ENCODE measurements at regions not wholly inside any gene's neighbourhood (a gene's known extent, or its start where the extent isn't known, plus 50 kb on each side); places are given as distances from the start of the nearest gene placed in this dataset.

GRCh38 chr1:208923946-208924720 is 659.4 kb upstream of the CAMK1G start:
- no peak for DNase-seq

GRCh38 chr1:208924928-208925327 is 658.6 kb upstream of the CAMK1G start:
- no peak for DNase-seq

GRCh38 chr1:208928349-208929010 is 655.0 kb upstream of the CAMK1G start:
- no peak for DNase-seq

DNA sequence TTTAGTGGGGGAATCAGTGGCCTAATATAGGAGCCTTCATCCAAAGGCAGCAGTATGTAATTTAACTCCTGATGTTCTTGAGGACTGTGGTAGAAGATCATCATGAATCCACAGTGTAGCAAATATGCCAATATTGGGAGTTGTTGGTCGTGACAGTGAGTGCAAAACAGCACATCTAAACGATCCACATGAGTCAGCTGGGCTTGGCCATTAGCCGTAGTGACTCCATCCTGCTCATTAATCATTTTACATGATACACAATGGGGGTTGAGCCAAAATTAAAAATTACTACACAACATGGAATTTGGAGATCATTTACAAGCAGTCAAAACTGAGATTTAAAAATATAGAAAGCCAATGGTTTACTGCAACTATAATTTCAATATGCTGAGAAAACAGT is 653.9 kb upstream of the CAMK1G start:
- DNase-seq = no peak

- no peak for DNase-seq
These were observed 651.6 kb upstream of the CAMK1G start for GRCh38 chr1:208931936-208932335.

- DNase-seq = no peak
These were observed 649.5 kb upstream of the CAMK1G start for GRCh38 chr1:208933984-208934525.

- DNase-seq = no peak
These were observed 648.6 kb upstream of the CAMK1G start for GRCh38 chr1:208934933-208935332.

DNA sequence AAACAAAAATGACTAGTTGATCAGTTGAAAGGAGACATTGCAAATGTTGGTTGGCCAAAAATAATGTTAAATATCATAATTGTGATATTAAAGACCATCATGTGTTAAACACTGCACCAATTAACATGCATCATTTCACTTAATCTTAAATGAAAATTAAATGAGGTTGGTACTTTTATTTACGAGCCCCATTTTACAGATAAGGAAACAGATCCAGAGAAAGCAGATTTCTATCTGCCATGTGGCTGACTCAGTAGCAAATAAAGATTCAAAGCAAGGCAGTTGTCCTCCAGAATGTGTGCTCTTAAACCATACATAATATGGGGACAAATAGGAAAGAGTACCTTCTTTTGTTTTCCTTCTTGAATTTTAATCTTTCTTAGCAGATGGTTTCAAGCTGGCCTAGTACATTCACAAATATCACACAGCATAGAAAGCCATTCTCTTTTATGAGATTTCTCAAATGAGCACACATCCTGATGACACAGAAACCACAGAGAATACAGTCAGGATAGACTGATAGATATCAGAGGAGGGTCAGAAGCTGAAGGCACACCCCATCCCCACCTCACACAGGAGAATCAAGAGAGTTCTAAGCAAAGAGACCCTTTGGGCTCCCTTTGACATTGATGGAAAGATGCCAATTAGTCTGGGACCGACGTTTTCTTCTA is 647.9 kb upstream of the CAMK1G start:
- DNase-seq = no peak

GRCh38 chr1:208939537-208940085 is 643.9 kb upstream of the CAMK1G start:
- no peak for DNase-seq

- DNase-seq = no peak
These were observed 641.0 kb upstream of the CAMK1G start for GRCh38 chr1:208942394-208943130.

GRCh38 chr1:208943291-208943690 is 640.2 kb upstream of the CAMK1G start:
- DNase-seq = no peak

- DNase-seq = no peak
These were observed 638.5 kb upstream of the CAMK1G start for GRCh38 chr1:208944981-208945451.

GRCh38 chr1:208950206-208950605 is 633.3 kb upstream of the CAMK1G start:
- no peak for DNase-seq

GRCh38 chr1:208951026-208951525 is 632.4 kb upstream of the CAMK1G start:
- DNase-seq = no peak

- DNase-seq = no peak
These were observed 631.6 kb upstream of the CAMK1G start for GRCh38 chr1:208951908-208952307.

DNA sequence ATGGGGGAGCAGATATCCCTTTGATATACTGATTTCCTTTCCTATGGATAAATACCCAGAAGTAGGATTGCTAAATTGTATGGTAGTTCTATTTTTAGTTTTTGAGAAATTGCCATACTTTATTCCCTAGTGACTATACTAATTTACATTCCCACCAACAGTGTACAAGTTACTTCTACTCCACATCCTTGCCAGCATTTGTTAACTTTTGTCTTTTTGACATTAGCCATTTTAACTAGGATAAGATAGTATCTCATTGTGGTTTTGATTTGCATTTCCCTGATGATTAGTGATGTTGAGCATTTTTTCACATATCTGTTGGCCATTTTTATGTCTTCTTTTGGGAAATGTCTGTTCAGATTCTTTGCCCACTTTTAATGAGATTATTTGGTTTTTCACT is 620.6 kb upstream of the CAMK1G start:
- DNase-seq = no peak

DNA sequence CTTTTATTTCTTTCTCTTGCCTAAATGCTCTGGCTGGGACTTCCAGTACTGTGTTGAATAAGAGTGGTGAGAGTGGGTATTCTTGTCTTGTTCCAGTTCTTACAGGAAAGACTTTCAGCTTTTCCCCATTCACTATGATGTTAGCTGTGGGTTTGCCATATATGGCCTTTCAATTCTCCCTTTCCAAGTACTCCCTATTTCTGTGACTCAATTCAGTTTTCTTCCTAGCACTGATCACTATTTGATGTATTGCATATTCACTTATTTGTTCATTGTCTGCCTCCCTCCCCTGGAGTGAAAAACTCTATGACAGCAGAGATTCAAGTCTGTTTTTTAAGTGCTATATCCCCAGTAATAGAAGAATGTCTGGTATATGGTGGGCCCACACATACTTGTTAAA is 618.2 kb upstream of the CAMK1G start:
- no peak for DNase-seq

- no peak for DNase-seq
These were observed 616.2 kb upstream of the CAMK1G start for GRCh38 chr1:208967334-208967733.

DNA sequence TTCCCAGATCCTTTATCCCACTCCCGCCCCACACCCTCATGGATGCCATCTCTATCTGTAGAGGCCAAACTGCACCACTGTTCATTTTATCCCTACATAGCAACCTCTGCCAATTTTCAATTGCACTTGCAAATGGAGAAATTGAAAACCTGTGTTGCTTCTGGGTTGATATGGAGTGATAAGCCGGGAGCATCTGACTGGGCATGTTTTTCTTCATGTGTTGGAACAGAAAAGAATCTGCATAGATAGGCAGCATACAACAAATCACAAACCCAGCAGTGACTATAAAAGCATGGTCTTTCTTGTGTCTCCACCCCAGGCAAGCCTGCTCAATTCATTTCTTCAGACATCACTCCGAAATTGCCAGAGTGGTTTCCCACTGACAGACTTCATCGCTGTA is 608.8 kb upstream of the CAMK1G start:
- DNase-seq = no peak

DNA sequence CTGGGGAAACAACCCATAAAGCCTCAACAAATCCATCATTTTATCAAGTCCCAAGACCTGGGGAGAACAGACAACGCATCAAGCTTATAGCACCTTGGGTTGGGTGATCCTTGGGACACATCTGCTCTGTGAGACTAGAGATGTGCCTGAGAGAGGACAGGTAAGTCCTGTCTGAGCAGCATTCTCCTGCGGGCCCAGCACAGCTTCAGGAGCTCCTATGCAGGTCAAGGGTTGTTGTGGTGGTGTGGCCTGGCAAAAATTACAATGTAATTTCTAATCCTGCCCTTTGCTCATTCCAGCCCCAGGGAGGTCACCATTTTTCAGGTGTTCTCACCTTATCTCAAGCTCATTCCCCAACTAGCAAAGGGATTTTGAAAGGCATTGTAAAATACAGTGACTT is 608.1 kb upstream of the CAMK1G start:
- DNase-seq = no peak

- no peak for DNase-seq
These were observed 606.5 kb upstream of the CAMK1G start for GRCh38 chr1:208977012-208977411.

- no peak for DNase-seq
These were observed 605.8 kb upstream of the CAMK1G start for GRCh38 chr1:208977638-208978256.
